ENCODE measurements at regions not wholly inside any gene's neighbourhood (a gene's known extent, or its start where the extent isn't known, plus 50 kb on each side); places are given as distances from the start of the nearest gene placed in this dataset.

GRCh38 chr4:20126906-20127305 is 124.8 kb upstream of the SLIT2 start:
- no peak for TF ChIP-seq CTCF (IDR thresholded peaks at IDR 0.05)
- no peak for TF ChIP-seq POLR2A (IDR thresholded peaks at IDR 0.05)

Measured in adrenal gland (tissue), 5 donors.